HepG2 (cell line): ENCODE measurements at regions not wholly inside any gene's neighbourhood (a gene's known extent, or its start where the extent isn't known, plus 50 kb on each side); places are given as distances from the start of the nearest gene placed in this dataset.

Experiments
- ATAC-seq: fragments of 200-7000 bp; cut with Tn5 transposase; 3 replicates; pipeline ENCODE4 v1.9.1; 2020; ENCODE audit warnings: mild to moderate bottlenecking, moderate library complexity
- BruUV-seq: library from RNA; stranded (reverse); fragments of 400-500 nt; replicated peaks from 2 replicates; lab custom pipeline; 2021; lab: Mats Ljungman, UMichigan
- CTCF ChIA-PET: fragments of 300-600 bp; formaldehyde crosslinking; extraction: SDS; loops from one replicate; lab custom pipeline; 2021; ENCODE audit warnings: low total read pairs, inconsistent platforms, low intra/inter-chr PET ratio; lab: Yijun Ruan, JAX
- POLR2A ChIA-PET: fragments of 350-600 bp; sonication (Branson Sonifier 250); formaldehyde crosslinking; loops from one replicate; lab custom pipeline; 2020; ENCODE audit warnings: antibody characterized with exemption, inconsistent platforms; lab: Yijun Ruan, JAX
- DNase-seq: peaks from one replicate; pipeline ENCODE4 v3.0.0-alpha.2; 2015; ENCODE audit warnings: low spot score
- FAIRE-seq: peaks from 3 replicates; lab custom pipeline; 2011; peaks lifted over from hg19 to GRCh38; lab: Jason Lieb, UNC
- H2AFZ ChIP-seq: one replicate; pipeline ENCODE4 v1.6.1; 2011; ENCODE audit warnings: low read length, inconsistent platforms
- H3K27ac ChIP-seq: fragments of 300-600 bp; 3 replicates; pipeline ENCODE4 v1.8.0; 2011; ENCODE audit warnings: mixed run types, mild to moderate bottlenecking, mixed read lengths, low read length, inconsistent platforms; ENCODE audit not compliant: insufficient read depth; ENCODE audit errors: extremely low read length
- H3K27me3 ChIP-seq, 2 experiments: fragments of 200-600 bp in 1 of 2; 2 replicates in 1 of 2; 3 replicates in 1 of 2; pipeline versions ENCODE4 v1.6.0 to v1.8.0; 2011; ENCODE audit warnings: low read length in 2 of 2, mild to moderate bottlenecking in 2 of 2, moderate library complexity in 2 of 2, inconsistent platforms in 1 of 2; ENCODE audit not compliant: insufficient read depth in 2 of 2, control insufficient read depth in 1 of 2
- H3K36me3 ChIP-seq, 2 experiments: fragments of 200-600 bp in 1 of 2; replicated peaks in 1 of 2; 2 replicates in 1 of 2; 3 replicates in 1 of 2; pipeline versions ENCODE4 v1.5.1 to v1.8.0; 2011; ENCODE audit warnings: low read length in 2 of 2, inconsistent platforms in 1 of 2; ENCODE audit not compliant: insufficient read depth in 2 of 2, control insufficient read depth in 1 of 2
- H3K4me1 ChIP-seq: 2 replicates; pipeline ENCODE4 v1.5.1; 2012; ENCODE audit warnings: low read length, inconsistent platforms; ENCODE audit not compliant: insufficient read depth
- H3K4me2 ChIP-seq: 2 replicates; pipeline ENCODE4 v1.6.0; 2011; ENCODE audit warnings: low read depth, low read length, inconsistent platforms
- H3K4me3 ChIP-seq, 3 experiments: fragments of 200-600 bp in 1 of 3; sonication (generic), shearing (Covaris generic) in 1 of 3; replicated peaks in 1 of 3; 2 replicates each; pipeline ENCODE4 v1.5.1; 2011 to 2016; ENCODE audit warnings: low read length in 3 of 3, inconsistent platforms in 2 of 3, low read depth in 2 of 3, mild to moderate bottlenecking in 2 of 3, control low read depth in 1 of 3, mixed read lengths in 1 of 3; ENCODE audit not compliant: insufficient read depth in 1 of 3
- H3K79me2 ChIP-seq: one replicate; pipeline ENCODE4 v1.6.1; 2011; ENCODE audit warnings: low read length, inconsistent platforms; ENCODE audit not compliant: insufficient read depth
- H3K9ac ChIP-seq: 2 replicates; pipeline ENCODE4 v1.6.0; 2011; ENCODE audit warnings: mild to moderate bottlenecking, low read depth, low read length, inconsistent platforms; ENCODE audit not compliant: insufficient read depth
- H3K9me3 ChIP-seq: 2 replicates; pipeline ENCODE4 v1.5.1; 2012; ENCODE audit warnings: mild to moderate bottlenecking, low read length
- H4K20me1 ChIP-seq: 2 replicates; pipeline ENCODE4 v1.6.0; 2011; ENCODE audit warnings: inconsistent platforms, mild to moderate bottlenecking, low read length, moderate library complexity; ENCODE audit not compliant: insufficient read depth
- CREB1 ChIP-seq, 2 experiments: fragments of 450-650 bp in 1 of 2; IDR thresholded peaks; 2 replicates each; pipeline ENCODE4 v1.6.1; 2016 to 2017; ENCODE audit warnings: control low read depth in 1 of 2, mild to moderate bottlenecking in 1 of 2, missing compliant biosample characterization in 1 of 2, missing genetic modification characterization in 1 of 2
- GTF3A ChIP-seq: sonication (generic); formaldehyde crosslinking; conservative IDR thresholded peaks from 2 replicates; pipeline ENCODE4 v1.4.0; 2020; ENCODE audit warnings: mild to moderate bottlenecking, missing genetic modification reagents
- HES4 ChIP-seq: sonication (generic); formaldehyde crosslinking; IDR thresholded peaks from 2 replicates; pipeline ENCODE4 v1.9.0; 2021; ENCODE audit warnings: mild to moderate bottlenecking, missing genetic modification reagents, borderline replicate concordance
- ISL2 ChIP-seq: sonication (generic); formaldehyde crosslinking; IDR thresholded peaks from 2 replicates; pipeline ENCODE4 v1.5.0; 2020; ENCODE audit warnings: missing genetic modification reagents
- KLF16 ChIP-seq, 2 experiments: sonication (generic) in 1 of 2; formaldehyde crosslinking in 1 of 2; IDR thresholded peaks; 2 replicates each; pipeline versions ENCODE4 v1.6.1 to v1.8.0; 2016 to 2023; ENCODE audit warnings: missing genetic modification reagents in 2 of 2, missing compliant biosample characterization in 1 of 2
- POLR2G ChIP-seq: fragments of 200-400 bp; formaldehyde crosslinking; IDR thresholded peaks from 2 replicates; pipeline ENCODE4 v1.6.1; 2018; ENCODE audit warnings: mild to moderate bottlenecking, low read depth, low read length, moderate library complexity
- SOX5 ChIP-seq: IDR thresholded peaks from 2 replicates; pipeline ENCODE4 v1.6.1; 2016; ENCODE audit warnings: borderline replicate concordance
- ZNF17 ChIP-seq: sonication (generic); formaldehyde crosslinking; IDR thresholded peaks from 2 replicates; pipeline ENCODE4 v1.5.0; 2020; ENCODE audit warnings: mild to moderate bottlenecking, missing genetic modification reagents
- ZNF335 ChIP-seq: sonication (generic); formaldehyde crosslinking; IDR thresholded peaks from 2 replicates; pipeline ENCODE4 v1.4.0; 2020; ENCODE audit warnings: missing genetic modification reagents
- ZNF460 ChIP-seq: sonication (generic); formaldehyde crosslinking; IDR thresholded peaks from 2 replicates; pipeline ENCODE4 v1.5.1; 2020; ENCODE audit warnings: missing genetic modification reagents, mild to moderate bottlenecking, borderline replicate concordance
- WGBS: methylation state at CpG from one replicate; pipeline ENCODE4 v1.1.6; 2017; ENCODE audit warnings: low lambda C conversion rate; 5-methylcytosine and 5-hydroxymethylcytosine counted together
- in situ Hi-C: cut with HindIII; loops from 2 replicates; pipeline ENCODE4 v1.10.0; 2017; ENCODE audit warnings: low pct_unique_long_range_greater_than_20kb; ENCODE audit not compliant: extremely low pct_ligation_motif_present
- intact Hi-C: fragments of 100-400 bp; cut with micrococcal nuclease; formaldehyde crosslinking; loops from one replicate; pipeline ENCODE4 v1.10.0; 2022; ENCODE audit not compliant: unreplicated experiment
- TF ChIP-seq, protein P1 (sequence below): sonication (generic); formaldehyde crosslinking; IDR thresholded peaks from 2 replicates; pipeline ENCODE4 v1.9.0; 2021; ENCODE audit warnings: mild to moderate bottlenecking, missing genetic modification reagents
- TF ChIP-seq, protein P2 (sequence below): sonication (generic); formaldehyde crosslinking; IDR thresholded peaks from 2 replicates; pipeline ENCODE4 v1.5.0; 2020; ENCODE audit warnings: missing genetic modification reagents

DNA sequence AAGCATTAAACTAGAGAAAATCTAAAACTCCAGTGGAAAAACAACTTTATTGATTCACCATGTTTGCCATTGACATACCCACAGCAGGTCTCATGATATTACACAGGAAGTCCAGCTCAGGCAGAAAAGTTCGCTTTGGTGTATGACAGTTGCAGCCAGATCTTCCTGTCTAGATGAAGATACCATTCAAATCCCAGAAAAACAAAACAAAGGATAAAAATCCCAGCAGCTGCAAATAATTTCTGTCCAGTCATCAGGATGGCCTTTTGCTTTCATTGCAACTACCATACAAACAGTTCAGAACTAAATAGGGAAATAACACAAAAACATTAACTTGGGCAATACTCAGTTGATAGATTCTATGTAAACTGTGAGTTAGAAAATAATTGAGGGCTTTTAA, 136.0 kb upstream of the NREP start:
- no peaks in the 10 kb centered on the region for H4K20me1 ChIP-seq
- ChIA-PET POLR2A (no interaction called here), CTCF (no interaction called here)
- no peak overlapping the region for H2AFZ ChIP-seq
- no peaks in the 10 kb centered on the region for H3K36me3 ChIP-seq
- DNase-seq (no peak), ATAC-seq (no peak), FAIRE-seq (no peak)
- BruUV-seq, result no TSS peak
- no peaks in the 10 kb centered on the region for H3K4me1 ChIP-seq
- in situ Hi-C loops (no loop called here), intact Hi-C loops (no loop called here)
- no peaks in the 10 kb centered on the region for H3K9me3 ChIP-seq
- 6% methylated on average over 1 of the region's 1 CpG for WGBS
- no peak overlapping the region for H3K9ac ChIP-seq
- H3K4me3 ChIP-seq, result no peak overlapping the region
- H3K27me3 ChIP-seq, result no peaks in the 10 kb centered on the region
- H3K27ac ChIP-seq, result no peak overlapping the region
- H3K4me2 ChIP-seq, result no peak overlapping the region
- TF ChIP-seq GTF3A (CRISPR knock-in tag) (no peak), ZNF335 (no peak), HES4 (CRISPR knock-in tag) (no peak), ZNF17 (no peak), CREB1 (IDR thresholded peaks at IDR 0.05) (no peak), CREB1 (CRISPR knock-in tag; IDR thresholded peaks at IDR 0.05) (no peak), SOX5 (CRISPR knock-in tag) (no peak), POLR2G (no peak), ZNF460 (CRISPR knock-in tag) (no peak), ISL2 (CRISPR knock-in tag) (no peak), KLF16 (CRISPR knock-in tag; IDR thresholded peaks at IDR 0.05) (no peak)
- TF ChIP-seq, protein P1, sequence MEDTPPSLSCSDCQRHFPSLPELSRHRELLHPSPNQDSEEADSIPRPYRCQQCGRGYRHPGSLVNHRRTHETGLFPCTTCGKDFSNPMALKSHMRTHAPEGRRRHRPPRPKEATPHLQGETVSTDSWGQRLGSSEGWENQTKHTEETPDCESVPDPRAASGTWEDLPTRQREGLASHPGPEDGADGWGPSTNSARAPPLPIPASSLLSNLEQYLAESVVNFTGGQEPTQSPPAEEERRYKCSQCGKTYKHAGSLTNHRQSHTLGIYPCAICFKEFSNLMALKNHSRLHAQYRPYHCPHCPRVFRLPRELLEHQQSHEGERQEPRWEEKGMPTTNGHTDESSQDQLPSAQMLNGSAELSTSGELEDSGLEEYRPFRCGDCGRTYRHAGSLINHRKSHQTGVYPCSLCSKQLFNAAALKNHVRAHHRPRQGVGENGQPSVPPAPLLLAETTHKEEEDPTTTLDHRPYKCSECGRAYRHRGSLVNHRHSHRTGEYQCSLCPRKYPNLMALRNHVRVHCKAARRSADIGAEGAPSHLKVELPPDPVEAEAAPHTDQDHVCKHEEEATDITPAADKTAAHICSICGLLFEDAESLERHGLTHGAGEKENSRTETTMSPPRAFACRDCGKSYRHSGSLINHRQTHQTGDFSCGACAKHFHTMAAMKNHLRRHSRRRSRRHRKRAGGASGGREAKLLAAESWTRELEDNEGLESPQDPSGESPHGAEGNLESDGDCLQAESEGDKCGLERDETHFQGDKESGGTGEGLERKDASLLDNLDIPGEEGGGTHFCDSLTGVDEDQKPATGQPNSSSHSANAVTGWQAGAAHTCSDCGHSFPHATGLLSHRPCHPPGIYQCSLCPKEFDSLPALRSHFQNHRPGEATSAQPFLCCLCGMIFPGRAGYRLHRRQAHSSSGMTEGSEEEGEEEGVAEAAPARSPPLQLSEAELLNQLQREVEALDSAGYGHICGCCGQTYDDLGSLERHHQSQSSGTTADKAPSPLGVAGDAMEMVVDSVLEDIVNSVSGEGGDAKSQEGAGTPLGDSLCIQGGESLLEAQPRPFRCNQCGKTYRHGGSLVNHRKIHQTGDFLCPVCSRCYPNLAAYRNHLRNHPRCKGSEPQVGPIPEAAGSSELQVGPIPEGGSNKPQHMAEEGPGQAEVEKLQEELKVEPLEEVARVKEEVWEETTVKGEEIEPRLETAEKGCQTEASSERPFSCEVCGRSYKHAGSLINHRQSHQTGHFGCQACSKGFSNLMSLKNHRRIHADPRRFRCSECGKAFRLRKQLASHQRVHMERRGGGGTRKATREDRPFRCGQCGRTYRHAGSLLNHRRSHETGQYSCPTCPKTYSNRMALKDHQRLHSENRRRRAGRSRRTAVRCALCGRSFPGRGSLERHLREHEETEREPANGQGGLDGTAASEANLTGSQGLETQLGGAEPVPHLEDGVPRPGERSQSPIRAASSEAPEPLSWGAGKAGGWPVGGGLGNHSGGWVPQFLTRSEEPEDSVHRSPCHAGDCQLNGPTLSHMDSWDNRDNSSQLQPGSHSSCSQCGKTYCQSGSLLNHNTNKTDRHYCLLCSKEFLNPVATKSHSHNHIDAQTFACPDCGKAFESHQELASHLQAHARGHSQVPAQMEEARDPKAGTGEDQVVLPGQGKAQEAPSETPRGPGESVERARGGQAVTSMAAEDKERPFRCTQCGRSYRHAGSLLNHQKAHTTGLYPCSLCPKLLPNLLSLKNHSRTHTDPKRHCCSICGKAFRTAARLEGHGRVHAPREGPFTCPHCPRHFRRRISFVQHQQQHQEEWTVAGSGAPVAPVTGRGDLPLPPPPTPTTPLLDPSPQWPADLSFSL (CRISPR knock-in tag), result no peak
- TF ChIP-seq, protein P2, sequence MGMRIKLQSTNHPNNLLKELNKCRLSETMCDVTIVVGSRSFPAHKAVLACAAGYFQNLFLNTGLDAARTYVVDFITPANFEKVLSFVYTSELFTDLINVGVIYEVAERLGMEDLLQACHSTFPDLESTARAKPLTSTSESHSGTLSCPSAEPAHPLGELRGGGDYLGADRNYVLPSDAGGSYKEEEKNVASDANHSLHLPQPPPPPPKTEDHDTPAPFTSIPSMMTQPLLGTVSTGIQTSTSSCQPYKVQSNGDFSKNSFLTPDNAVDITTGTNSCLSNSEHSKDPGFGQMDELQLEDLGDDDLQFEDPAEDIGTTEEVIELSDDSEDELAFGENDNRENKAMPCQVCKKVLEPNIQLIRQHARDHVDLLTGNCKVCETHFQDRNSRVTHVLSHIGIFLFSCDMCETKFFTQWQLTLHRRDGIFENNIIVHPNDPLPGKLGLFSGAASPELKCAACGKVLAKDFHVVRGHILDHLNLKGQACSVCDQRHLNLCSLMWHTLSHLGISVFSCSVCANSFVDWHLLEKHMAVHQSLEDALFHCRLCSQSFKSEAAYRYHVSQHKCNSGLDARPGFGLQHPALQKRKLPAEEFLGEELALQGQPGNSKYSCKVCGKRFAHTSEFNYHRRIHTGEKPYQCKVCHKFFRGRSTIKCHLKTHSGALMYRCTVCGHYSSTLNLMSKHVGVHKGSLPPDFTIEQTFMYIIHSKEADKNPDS (CRISPR knock-in tag), result no peak
- H3K79me2 ChIP-seq, result no peaks in the 10 kb centered on the region
